ENCODE measurements at regions not wholly inside any gene's neighbourhood (a gene's known extent, or its start where the extent isn't known, plus 50 kb on each side); places are given as distances from the start of the nearest gene placed in this dataset.

- in situ Hi-C loops (cut with MboI; ENCODE audit: low sequenced_read_pairs): no loop called here
Measured at GRCh38 chr4:38230121-38230801, 270.1 kb downstream of the PTTG2 start.

- in situ Hi-C loops (cut with MboI; ENCODE audit: low sequenced_read_pairs): no loop called here
Measured at GRCh38 chr4:38230821-38231563, 270.8 kb downstream of the PTTG2 start.

- in situ Hi-C loops (cut with MboI; ENCODE audit: low sequenced_read_pairs): no loop called here
Measured at GRCh38 chr4:38231626-38232025, 271.4 kb downstream of the PTTG2 start.

GRCh38 chr4:38232741-38233140 lies 272.5 kb downstream of the PTTG2 start:
- in situ Hi-C loops (cut with MboI; ENCODE audit: low sequenced_read_pairs): no loop called here

GRCh38 chr4:38233727-38234480 lies 273.7 kb downstream of the PTTG2 start:
- in situ Hi-C loops (cut with MboI; ENCODE audit: low sequenced_read_pairs): no loop called here

GRCh38 chr4:38235354-38235753 lies 275.2 kb downstream of the PTTG2 start:
- in situ Hi-C loops (cut with MboI; ENCODE audit: low sequenced_read_pairs): no loop called here

- in situ Hi-C loops (cut with MboI; ENCODE audit: low sequenced_read_pairs): no loop called here
Measured at GRCh38 chr4:38236003-38236402, 275.8 kb downstream of the PTTG2 start.

GRCh38 chr4:38236503-38236902 lies 276.3 kb downstream of the PTTG2 start:
- in situ Hi-C loops (cut with MboI; ENCODE audit: low sequenced_read_pairs): no loop called here

GRCh38 chr4:38237139-38237538 lies 276.9 kb downstream of the PTTG2 start:
- in situ Hi-C loops (cut with MboI; ENCODE audit: low sequenced_read_pairs): no loop called here

GRCh38 chr4:38241541-38241940 lies 281.3 kb downstream of the PTTG2 start:
- in situ Hi-C loops (cut with MboI; ENCODE audit: low sequenced_read_pairs): no loop called here

- in situ Hi-C loops (cut with MboI; ENCODE audit: low sequenced_read_pairs): no loop called here
Measured at GRCh38 chr4:38242101-38242500, 281.9 kb downstream of the PTTG2 start.

- in situ Hi-C loops (cut with MboI; ENCODE audit: low sequenced_read_pairs): no loop called here
Measured at GRCh38 chr4:38242822-38243387, 282.7 kb downstream of the PTTG2 start.

- in situ Hi-C loops (cut with MboI; ENCODE audit: low sequenced_read_pairs): no loop called here
Measured at GRCh38 chr4:38243388-38244053, 283.3 kb downstream of the PTTG2 start.

GRCh38 chr4:38254825-38255224 lies 294.6 kb downstream of the PTTG2 start:
- in situ Hi-C loops (cut with MboI; ENCODE audit: low sequenced_read_pairs): no loop called here

- in situ Hi-C loops (cut with MboI; ENCODE audit: low sequenced_read_pairs): no loop called here
Measured at GRCh38 chr4:38255572-38255971, 295.4 kb downstream of the PTTG2 start.

- in situ Hi-C loops (cut with MboI; ENCODE audit: low sequenced_read_pairs): no loop called here
Measured at GRCh38 chr4:38266616-38267015, 306.4 kb downstream of the PTTG2 start.

GRCh38 chr4:38268108-38268820 lies 308.1 kb downstream of the PTTG2 start:
- in situ Hi-C loops (cut with MboI; ENCODE audit: low sequenced_read_pairs): no loop called here

GRCh38 chr4:38268837-38269236 lies 308.6 kb downstream of the PTTG2 start:
- in situ Hi-C loops (cut with MboI; ENCODE audit: low sequenced_read_pairs): no loop called here

- in situ Hi-C loops (cut with MboI; ENCODE audit: low sequenced_read_pairs): no loop called here
Measured at GRCh38 chr4:38273407-38273806, 313.2 kb downstream of the PTTG2 start.
